Stimulated activated CD4-positive, alpha-beta T cell treated with anti-CD3 and anti-CD28 coated beads, Interleukin-1b, Interleukin-23, amount 100 ng/mL, for 48 hours (primary cell): ENCODE measurements at regions not wholly inside any gene's neighbourhood (a gene's known extent, or its start where the extent isn't known, plus 50 kb on each side); places are given as distances from the start of the nearest gene placed in this dataset.

Experiments
- DNase-seq: peaks from one replicate; pipeline ENCODE4 v3.0.0-alpha.2; 2020

DNA sequence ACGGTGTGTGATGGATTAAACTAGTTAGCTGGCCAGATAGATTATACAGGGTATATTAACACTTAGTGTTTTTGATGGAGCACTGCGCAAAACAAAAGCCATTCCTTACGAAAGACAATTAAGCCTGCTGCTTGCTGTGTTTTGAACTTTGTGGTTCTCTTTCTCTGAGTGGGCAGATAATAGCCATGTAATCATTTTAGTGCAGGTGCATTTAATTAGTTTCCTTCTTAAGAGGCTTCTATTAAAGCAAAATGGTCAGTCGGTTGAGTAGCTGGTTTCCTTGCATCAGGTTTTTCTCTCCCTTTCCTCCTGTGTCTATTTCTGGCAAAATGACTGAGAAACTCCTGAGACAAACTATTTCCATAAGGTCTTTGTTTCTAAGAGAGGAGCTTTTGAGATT, 512.5 kb downstream of the DMAC1 start:
- no peak for DNase-seq

GRCh38 chr9:7286101-7286500, 513.5 kb downstream of the DMAC1 start:
- DNase-seq: no peak

- no peak for DNase-seq
These were observed 514.4 kb downstream of the DMAC1 start for GRCh38 chr9:7285199-7285598.

GRCh38 chr9:7284517-7284916, 515.1 kb downstream of the DMAC1 start:
- DNase-seq: no peak

GRCh38 chr9:7284117-7284516, 515.5 kb downstream of the DMAC1 start:
- DNase-seq: no peak

DNA sequence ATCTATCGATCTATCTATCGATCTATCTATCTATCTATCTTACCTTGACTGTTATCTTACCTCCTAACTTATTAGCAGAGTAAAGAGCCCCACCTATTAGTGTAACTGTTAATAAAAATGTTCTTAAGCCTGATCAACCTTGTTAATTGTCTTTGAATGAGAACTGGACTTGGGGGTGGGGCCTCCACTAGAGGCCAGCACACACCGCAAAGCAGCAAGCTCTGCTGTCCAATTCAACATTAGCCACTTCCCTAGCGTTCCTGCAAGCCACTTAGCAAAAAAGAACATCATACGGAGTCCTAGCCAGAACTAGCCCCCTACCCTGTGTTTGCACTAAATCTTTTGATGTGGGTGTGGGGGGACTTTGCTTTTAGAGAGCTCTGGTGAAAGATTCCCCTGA, 515.8 kb downstream of the KDM4C start:
- no peak for DNase-seq

DNA sequence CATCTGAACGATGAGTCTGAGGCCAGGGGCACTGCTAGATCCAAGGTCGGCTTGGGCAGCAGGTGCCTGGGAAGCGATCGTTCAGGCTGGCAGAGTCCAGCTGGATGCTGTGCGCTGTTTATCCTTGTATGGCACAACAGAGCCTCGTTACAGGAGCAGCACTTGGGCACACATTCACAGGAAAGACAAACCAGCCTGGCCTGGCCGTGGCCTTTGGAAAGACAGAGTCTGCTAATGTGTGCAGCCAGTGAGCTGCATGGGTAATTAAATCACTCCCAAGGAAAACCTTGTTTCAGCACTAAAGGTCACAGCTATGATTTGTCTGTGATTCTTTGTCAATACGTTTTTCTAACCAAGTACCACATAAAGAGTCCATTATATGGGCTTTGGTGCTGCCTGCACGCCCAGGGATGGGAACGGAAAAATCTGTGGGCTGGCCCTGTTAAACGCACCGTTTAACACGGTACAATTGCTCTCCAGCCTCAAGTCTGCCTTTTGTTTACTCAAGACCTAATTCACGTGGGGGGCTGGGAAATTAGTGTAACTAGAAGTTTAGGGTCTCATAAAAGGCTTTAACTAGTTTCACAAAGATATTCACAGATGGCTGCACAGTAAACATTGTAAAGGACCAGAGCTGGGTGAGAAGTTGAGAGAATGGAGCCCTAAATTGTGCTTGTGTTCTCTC, 509.3 kb downstream of the KDM4C start:
- no peak for DNase-seq

DNA sequence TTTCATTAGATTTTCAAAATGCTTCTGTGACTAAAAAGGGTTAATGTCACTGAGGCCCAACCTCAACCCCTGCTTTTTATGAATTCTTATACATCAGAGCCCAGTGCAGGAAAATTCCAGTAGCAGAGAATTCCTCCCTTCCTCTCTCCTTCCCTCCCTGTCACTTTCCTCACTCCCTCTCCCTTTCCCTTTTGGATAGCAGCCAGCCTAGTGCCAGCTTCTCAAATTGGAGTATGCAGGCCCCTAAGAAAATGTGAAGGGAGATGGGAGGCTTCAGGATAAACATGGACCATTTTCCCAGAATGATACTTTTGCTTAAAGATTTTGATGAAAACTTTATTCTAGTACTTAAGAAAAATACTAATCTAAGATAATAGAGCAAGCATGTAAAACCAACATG, 507.4 kb downstream of the KDM4C start:
- DNase-seq: no peak

DNA sequence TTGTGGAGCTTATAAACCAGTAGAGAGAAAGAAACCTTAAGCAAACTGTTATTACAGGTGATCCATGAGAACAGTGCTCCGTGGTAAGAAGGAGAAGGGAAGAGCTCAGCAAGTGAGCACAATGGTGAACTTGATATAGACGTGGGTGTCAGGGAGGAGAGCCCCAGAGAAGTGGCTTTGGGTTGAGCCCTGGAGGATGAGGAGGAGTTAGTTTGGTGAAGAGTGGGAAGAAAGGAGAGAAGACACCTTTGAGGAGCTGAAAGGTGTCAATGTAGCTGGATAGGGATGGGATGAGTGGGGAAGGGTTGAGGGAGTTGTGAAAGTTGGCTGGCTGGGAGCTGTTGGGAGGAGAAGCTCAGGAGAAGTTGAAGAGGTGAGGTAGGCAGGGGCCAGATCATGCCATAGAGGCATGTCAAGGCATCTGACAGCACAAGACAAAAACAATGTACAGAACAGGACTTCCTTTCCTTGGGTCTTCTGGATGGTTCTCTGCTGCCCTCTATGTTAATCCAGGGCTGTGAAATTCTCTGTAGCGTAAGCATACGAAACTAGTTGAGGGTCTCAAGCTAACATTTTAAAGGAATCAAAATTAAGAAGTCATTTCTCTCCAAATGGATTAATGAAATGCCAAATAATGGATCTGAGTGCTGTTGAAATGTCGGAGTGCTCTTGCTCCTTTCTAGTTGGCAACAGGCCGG, 501.9 kb downstream of the KDM4C start:
- DNase-seq: no peak

GRCh38 chr9:7258688-7259396, 501.1 kb downstream of the KDM4C start:
- no peak for DNase-seq

GRCh38 chr9:7246917-7247522, 489.2 kb downstream of the KDM4C start:
- no peak for DNase-seq

DNA sequence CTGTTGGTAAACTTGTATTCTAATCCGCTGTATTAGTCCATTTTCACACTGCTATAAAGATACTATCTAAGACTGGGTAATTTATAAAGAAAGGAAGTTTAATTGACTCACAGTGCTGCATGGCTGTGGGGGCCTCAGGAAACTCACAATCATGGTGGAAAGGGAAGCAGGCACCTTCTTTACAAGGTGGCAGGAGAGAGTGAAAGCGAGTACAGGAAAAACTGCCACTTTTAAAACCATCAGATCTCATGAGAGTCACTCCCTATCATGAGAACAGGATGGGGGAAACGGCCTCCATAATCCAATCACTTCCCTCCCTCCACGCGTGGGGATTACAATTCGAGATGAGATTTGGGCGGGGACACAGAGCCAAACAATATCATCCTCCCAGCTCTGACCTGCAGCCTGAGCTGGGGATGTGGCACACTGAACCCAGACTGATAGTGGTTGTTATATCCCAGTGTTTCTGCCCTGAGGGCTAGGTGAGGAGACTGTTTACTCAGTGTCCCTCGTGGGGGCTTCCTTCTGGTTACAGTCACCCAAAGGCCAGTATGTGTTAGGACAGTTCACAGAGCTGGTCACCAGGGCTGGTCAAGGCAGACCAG, 488.3 kb downstream of the KDM4C start:
- DNase-seq: no peak

GRCh38 chr9:7243838-7244237, 486.1 kb downstream of the KDM4C start:
- DNase-seq: no peak

DNA sequence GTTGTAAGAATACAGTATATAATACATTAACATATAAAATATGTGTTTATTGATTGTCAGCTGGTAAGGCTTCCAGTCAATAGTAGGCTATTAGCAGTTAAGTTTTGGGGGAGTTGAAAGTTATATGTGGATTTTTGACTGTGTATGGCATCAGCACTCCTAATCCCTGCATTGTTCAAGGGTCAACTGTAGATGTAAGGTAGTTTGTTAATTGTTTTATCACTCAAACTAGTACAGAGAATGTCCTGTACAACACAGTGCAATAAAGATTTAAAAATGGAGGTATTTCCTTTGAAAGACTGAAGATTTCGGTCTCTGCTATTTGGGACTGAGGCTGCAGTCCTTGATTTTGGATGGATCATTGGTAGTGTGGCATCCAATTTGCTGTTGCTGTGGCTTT, 484.4 kb downstream of the KDM4C start:
- DNase-seq: no peak

DNA sequence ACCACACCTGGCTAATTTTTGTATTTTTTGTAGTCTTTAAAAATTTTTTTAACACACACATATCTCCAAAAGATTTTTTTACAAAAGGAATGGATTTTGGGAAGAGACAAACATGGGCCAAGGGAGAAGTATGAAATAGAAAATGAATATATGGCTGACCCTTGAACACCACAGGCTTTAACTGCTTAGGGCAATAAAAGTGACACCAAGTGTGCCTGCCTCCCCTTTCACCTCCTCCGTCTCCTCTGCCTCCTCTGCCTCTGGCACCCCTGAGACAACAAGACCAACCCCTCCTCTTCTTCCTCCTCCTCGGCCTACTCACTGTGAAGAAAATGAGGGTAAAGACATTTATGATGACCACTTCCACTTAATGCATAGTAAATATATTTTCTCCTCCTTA, 483.9 kb downstream of the KDM4C start:
- DNase-seq: no peak

DNA sequence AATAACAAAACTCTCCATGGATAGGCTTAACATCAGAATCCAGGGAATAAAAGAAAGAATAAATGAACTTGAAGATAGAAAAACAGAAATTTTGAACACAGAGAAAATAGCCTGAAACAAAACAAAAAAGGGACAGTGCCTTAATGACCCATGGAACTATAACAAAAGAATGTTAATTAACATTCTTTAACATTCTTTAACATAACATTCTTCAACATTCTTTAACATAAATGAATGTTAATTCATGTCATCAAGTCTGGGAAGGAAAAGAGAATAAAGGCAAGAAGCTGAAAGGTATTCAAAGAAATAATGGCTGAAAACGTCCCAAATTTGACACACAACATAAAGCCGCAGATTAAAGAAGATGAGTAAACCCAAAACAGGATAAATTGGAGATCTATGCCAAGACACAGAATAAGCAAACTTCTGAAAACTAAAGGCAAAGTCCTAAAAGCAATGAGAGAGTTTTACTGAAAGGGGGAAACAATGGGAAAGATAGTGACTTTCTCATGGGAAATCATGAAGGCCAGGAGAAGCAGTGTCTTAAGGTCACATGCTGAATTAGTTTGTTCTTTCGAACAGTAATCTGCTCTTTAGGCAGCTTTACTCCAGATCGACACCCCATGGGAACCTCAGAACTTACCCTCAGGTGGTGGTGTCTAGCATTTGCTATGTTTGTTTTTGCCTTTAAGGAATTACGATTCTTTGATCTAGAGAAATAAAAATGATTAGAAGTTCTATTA, 483.0 kb downstream of the KDM4C start:
- no peak for DNase-seq

DNA sequence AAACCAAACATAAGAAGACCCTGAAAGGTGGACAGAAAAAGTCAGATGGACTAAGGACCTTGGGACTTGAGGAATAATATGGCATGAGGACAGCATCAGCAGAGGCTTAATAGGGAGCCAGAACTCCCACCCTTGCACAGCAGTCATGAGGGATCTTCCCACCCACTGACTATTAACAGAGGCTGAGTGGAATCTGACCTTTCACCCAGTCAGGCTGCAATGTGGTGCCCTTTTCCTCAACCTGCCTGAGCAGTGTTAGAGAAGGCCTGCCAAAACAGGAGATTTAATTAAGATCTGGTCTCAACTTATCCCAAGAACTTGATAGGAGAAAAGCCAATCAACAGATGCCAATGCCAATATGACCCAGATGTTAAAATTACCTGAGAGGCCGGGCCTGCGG, 481.9 kb downstream of the KDM4C start:
- no peak for DNase-seq

DNA sequence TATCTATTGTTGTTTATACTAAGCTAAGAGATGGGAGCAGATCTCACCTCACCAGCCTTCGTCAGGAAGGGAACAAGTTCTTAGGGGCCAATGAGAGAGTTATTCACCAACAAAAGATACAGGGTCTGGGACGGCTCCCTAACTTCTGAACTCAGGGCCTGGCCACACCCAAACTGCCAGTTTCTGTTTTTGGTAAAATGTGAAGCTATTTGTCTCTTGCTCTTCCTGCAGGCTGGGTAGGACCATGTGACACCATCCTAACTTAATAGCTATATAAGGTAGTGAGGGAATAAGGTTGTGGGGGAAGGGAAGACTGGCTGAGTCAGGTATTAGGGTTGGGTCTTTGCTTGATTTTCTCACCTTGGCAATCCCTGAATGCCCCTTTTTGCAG, 480.5 kb downstream of the KDM4C start:
- DNase-seq: no peak

GRCh38 chr9:7237473-7238246, 479.9 kb downstream of the KDM4C start:
- DNase-seq: no peak

- DNase-seq: no peak
These were observed 478.4 kb downstream of the KDM4C start for GRCh38 chr9:7236186-7236585.

- DNase-seq: peak; percentile 61
These were observed 476.4 kb downstream of the KDM4C start for GRCh38 chr9:7234144-7234543.

GRCh38 chr9:7229571-7229970, 471.8 kb downstream of the KDM4C start:
- no peak for DNase-seq
